Activated T-helper 1 cell treated with anti-CD3 and anti-CD28 coated beads, Interleukin-2, amount 50 U/mL, for 16 hours (primary cell): ENCODE measurements at regions not wholly inside any gene's neighbourhood (a gene's known extent, or its start where the extent isn't known, plus 50 kb on each side); places are given as distances from the start of the nearest gene placed in this dataset.

Experiments used
- DNase-seq, 2 donors: peaks; one replicate each; pipeline ENCODE4 v3.0.0-alpha.2; 2020; ENCODE audit warnings: low read depth in 1 of 2, low spot score in 1 of 2

DNA sequence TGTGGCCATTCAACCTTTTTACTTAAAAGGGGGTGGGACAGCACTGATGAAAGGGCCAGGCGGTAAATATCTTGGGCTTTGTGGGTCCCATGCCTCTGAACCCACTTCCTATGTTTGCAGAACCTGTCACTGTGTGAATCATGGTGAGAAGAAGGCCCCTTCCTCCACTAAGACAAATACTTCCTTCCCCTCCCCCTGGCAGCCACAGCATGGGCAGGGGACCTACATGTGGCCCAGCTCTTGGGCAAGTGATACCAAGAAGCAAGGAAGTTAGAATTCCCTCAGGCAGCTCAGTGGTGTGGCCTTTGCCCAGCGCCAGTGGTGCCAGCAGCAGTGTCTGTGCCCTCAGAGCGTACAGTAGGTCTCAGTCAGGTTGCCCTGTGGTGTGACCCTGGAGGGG, 168.6 kb downstream of the TRIM33 start:
- DNase-seq: no peak

DNA sequence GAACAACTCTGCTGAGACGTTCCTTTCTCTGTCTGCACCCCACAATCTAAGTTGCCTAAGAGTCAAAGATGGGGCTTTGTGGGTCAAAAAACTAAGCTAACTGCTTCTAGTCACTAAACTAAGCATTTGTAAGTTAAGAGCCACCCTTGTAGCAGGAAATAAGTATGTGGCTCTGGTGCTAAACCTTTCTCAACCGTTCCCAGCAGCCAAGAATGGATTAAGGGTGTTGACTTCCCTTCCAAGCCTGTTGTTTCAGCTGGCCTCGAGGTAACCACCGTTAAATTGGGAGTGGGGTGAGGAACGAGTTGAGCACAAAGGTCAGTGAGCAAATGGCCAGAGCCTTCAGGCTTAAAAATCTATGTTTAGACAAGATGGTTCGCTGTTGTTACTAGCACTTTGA, 169.1 kb downstream of the TRIM33 start:
- DNase-seq: no peak

DNA sequence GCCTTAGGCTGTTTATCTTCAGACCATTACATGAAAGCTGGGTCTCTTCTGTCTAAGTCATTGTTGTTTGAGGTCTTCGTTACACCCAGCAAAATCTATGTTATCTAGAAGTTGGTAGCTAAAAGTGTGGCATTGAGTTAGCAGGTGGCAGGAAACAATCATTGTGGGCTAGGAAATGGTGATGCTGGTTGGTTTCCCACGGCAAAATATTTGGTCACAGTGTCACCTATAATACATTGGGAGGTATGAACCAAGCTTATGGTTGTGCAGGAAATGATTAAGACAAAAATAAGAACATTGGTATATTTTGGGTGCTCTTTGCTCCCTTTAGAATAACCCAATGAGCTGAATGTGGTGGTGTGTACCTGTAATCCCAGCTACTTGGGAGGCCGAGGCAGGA, 169.7 kb downstream of the TRIM33 start:
- DNase-seq: no peak

DNA sequence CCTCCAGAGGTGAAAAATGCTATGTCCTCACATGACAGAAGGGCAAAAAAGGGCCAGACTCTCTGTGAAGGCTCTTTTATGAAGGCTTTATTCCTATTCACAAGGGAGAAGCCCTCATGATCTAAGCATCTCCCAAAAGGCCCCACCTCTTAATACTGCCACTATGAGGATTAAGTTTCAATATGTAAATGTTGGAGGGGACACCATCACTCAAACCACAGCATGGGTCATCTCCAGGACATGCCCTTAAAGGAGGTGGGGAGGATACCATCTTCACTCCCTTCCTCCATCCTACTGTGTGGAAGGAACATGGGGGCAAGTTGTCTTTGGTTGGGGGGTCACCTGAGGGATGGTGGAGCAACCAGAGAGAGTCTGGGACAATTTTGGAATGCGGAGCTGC, 170.1 kb downstream of the TRIM33 start:
- no peak for DNase-seq

DNA sequence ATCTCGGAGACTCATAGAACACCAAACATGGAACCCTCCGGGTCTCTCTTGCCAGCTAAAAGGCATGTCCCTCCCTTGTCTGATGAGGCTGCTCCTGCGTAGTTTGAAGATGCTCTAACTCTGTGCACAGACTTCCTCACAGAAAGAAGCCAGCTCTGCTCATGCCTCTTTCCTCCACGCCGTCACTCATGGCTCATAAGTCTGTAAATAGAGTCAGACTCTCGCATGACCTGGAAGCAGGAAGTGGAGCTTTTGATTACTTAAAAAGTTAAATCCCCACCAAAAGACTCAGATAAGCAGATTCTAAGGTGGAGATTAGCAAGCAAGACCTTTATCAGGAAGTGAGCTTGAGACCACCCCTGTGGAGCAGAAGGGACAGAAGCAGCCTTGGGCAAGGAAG, 171.6 kb downstream of the TRIM33 start:
- no peak for DNase-seq

DNA sequence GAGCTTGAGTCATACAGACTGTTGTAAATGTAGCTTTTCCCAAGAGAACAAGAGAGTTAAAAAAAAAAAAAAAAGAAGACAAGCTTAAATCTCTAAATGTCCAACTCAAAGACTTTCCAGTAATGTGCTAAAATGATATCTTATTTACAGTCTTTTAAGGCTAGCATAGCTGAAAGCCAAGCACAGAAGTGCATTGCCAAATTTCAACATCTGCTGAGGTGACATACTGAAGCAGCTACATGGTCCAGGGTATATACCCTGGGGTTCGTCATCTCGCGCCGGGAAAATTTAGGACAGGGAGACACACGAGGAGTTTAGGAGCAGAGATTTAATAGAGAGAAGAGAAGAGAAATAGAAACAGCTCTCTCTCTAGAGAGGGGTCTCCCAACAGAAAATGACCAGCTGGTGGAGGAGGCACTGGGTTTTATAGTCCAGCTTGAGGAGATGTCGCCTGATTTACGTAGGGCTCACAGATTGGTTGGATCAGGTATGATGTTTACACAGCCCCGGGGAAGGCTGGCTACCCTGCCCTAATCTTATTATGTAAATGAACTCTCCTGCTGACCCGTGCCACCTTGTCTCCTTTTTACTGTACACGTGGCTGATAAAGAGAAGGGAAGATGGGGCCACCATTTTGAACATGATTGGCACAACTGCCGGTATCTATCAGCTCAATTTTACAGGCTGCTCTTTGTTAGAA, 172.7 kb downstream of the TRIM33 start:
- DNase-seq: no peak

DNA sequence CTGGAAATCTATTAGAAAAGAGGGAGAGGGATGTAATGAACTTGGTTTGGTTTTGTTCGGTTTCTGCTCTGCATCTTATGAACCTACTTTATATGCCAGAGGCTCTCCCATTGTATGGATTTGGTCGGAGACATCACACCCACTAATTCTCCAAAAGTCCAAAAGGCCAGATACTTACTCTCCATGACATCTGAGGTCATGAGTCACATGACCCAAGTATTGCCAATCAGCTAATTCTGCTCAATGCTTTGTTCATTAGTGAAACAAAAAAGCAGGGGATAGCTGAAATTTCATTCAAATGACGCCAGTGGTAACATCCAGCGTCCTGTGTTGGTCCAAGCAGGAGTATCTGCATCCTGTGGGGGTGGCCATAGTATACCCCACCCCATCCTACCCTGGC, 173.6 kb downstream of the TRIM33 start:
- DNase-seq: no peak

DNA sequence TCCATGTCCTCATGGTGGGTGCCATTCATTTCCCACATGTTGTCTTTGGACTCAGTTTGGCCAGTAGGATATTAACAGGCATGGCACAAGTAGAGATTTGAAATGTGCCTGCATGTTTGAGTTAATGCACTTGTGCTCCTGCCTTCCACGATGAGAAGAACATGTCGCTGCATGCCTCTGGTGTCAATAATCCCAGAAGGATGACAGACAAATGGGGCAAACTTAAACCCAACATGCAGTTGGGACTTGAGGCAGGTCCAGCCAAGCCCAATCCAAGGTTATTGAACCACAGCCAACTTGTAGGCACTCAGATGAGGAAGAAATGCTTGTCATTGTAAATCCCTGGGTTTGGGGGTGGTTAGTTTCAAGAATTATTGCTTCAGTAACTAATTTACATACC, 174.6 kb downstream of the TRIM33 start:
- no peak for DNase-seq

DNA sequence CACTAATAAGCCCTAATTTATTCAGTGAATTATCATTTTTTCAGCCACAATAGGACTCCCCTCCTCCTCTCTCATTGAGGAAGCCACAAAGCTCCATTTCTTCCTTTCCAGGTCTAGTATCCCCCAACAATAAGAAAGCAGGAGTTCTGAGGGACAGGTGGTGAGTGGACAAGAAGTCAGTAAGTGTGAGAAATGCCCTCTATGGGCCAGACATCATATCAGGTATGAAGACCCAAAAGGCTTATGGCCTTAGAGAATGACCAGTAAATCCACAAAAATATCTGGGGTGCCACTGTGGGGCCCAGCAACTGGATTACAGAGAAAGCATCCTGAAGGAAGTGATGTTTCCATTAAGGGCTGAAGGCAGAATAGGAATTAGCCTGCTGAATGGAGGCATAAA, 175.7 kb downstream of the TRIM33 start:
- DNase-seq: no peak

DNA sequence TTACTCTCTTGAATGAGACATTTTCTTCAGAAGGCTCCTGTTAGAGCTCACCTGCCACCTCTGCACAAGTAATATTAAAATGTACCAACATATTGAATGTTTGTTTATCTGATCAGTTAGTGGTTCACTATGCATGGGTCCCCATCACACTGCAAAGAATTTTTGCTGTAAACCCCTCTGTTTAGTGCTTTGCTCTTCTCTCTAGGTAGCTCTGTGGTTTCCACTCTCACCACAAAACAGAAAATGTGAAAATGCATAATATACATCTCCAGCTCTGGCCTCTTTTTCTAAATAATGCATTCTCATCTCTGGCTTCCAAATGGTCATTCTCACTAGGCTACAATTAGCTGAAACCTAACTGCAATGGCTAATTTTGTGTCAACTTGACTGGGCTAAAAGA, 176.7 kb downstream of the TRIM33 start:
- DNase-seq: no peak

DNA sequence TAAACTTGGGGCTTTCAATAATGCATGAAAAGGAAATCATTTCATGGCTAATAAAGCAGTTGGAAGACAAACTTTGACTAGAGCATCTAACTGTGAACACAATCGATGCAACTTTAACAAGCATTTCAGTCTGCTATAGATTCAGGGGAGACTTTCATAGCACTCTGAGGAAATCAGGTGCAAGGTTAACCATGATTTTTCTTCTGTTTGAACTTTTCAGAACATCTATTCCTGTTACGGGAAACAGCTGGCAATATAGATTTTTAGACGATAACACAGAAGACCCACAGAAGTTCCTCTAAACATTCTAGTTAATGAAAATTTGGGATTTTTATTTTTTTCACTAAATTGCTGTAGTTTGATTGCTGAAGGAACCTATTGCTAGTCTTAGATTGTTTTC, 177.3 kb downstream of the TRIM33 start:
- no peak for DNase-seq

DNA sequence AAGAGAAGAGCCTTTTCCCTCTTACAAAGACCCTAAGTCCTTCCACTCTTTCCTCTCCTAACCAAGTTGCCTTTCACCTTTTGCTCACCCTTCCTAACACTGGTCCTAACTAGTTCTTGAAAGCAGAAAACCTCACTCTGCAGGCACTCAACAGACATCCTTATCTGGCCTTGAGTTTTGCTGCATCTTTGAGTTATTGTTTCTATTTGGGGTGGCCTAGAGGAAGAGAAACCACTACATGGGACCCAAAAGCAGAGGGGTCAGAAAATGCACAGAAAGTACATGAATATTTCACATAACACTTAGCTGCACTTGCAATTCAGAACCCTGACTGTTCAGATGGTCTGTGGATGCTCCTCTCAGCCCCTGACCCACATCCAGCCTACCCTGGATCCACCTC, 178.3 kb upstream of the SYT6 start:
- DNase-seq: no peak

DNA sequence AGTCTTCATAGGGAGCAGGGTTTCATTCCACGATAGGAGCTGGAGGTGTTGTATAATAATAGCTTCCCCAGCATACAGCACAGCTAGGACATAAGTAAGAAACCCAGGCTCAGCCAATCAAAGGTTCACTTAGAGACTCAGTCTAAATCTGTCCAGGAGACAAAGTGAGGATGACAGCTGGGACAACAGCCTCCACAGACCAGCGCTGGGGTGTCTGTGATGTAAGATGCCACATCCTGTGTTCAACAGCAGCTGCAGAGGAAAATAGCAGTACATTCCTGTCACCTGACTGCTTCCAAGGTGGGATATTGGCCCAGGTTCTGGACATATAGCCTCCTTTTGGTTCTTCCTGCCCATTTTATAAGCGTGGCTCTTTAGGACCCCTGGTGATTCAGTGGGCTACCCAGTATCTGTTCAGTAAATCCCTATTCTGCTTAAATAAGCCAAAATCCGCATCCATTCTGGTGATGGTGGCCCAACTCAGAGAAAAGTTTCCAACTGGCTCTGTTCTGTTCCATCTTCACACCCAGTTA, 176.8 kb upstream of the SYT6 start:
- DNase-seq: no peak

DNA sequence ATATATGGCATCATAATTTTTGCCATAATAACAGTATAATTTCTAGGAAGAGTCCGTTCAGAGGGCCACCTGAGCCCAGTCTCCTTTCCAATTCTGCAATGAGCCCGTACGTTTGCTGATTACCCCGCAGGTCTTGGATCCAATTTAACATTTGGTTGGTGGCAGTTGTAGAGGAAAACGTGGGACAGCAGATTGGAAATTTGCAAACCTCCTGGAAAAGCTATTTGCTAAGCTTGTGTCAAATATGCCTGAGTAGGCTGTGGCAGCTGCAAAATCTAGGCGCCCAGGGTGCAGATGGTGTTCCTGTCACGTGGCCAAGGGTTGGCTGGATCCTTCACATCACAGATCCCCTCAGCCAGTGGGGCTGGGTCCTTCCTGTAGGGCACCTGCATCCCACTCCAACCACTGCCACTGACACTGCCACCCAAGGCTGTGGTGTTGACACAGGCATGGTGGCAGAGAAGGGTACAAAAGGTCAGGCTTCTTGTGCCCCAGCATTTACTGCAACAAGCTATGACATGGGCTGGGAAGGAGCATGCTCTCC, 174.8 kb upstream of the SYT6 start:
- DNase-seq: no peak

DNA sequence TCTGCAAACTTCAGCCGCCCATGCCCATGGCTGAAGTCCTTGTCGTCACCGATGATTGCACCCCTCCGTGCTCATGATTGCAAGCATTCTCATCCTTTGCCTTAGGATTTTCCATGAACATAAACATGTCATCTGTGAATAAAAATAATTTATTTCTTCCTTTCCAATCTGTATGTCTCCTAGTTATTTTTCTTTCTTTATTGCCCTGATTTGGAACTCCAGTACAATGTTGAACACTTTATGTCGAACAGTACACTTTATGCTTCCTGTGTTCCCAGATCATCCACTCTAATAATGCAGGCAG, 170.9 kb upstream of the SYT6 start:
- no peak for DNase-seq

DNA sequence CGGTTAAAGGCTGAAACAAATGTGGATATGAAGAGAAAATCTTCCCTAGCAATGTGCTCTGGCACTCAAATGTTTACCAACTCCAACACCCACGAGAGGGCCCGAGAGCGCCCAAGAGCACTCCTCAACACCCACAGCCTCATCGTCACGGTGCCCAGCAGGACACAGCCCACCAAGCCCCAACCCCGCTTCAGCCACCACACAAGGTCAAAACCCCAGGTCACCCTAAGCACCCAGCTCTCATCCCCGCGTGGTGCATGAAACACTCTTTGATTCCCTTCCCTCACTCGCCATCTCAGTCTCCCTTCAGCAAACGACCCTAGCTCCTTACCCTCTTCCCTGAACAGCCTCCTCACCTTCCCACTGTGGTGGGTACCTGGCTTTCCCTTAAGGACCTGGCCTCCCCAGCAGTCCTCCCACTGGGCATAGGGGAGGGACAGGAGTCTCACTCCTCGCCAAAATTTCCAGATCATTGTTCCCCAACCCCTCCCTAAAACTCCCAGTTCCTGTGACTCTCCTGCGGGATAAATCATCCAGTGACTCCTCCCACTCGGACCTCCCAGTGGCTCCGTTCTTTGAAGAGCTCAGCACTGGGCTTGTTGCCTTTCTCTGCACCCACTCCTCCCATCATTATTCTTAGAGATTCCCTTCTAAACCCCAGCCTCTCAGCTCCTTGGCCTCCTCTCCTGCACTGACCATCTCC, 170.4 kb upstream of the SYT6 start:
- DNase-seq: no peak

DNA sequence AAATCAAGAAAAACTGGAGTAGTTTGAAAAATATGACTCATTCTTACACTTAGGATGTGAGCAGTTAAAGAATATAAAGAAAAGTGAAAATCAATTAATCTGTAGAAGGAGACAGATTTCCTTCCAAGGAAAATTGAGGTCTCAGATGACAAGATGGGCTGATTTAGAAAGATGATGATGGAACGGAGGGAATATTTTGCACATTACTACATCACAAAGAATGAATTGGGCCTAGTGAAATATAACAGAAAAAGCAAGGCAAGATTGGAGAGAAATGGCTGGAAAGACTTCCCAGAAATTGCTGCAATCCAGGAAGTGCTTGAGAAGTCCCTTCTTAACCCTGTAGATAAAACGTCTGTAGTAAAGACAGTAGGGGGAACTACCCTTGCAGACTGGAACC, 169.1 kb upstream of the SYT6 start:
- DNase-seq: no peak

DNA sequence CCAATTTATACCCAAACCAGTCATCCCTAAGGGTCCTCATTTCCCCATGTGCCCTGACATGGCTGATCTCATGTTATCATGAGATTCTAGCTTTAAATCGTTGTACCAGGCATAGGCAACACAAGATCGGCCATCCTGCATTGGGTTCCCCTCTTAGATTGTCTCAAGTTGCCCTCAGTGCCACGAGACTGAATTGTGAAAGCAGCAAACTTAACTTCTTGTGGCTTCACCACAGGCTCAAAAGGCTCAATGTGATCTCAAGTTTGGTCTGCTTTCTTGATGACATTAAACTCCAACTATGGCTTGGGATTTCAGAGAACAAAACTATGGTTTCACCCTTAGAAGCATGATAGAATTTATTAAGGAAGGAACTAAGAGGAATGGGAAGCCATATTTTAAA, 168.5 kb upstream of the SYT6 start:
- no peak for DNase-seq

DNA sequence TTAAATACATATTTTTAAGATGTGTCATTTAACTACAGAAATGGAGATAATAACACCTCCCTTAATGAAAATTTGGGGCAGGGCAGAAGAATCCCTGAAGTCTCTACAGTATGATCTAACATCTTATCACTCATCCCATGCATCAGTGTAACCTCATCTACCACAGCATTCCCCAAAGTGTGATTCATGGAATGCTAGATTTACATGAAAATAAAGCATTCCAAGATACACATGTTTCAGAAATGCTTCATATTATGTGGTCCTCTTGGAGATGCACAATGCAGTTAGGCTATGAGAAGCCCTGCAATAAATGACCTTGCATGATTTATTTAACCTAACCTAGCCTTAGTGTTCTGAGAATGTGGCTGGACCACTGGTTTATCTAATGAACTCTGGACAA, 166.9 kb upstream of the SYT6 start:
- no peak for DNase-seq

DNA sequence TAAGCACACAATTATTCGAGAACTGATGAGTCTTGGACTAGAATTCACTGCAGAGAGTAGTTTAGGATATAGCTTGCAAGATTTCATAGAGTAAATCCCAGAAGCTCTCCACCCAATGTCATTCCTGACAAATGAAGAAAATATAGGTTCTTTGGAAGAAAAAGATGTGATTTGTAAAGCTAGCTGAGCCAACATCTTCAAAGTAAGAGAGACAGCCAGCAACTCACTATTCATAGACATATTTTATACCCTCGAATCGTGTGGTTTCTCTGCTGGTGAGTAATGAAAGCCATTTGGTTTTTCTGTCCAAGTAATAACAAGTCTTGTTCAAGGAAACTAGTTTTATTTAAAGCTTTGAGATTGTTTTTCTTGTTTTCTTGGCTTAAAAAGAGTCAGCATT, 165.7 kb upstream of the SYT6 start:
- DNase-seq: no peak

DNA sequence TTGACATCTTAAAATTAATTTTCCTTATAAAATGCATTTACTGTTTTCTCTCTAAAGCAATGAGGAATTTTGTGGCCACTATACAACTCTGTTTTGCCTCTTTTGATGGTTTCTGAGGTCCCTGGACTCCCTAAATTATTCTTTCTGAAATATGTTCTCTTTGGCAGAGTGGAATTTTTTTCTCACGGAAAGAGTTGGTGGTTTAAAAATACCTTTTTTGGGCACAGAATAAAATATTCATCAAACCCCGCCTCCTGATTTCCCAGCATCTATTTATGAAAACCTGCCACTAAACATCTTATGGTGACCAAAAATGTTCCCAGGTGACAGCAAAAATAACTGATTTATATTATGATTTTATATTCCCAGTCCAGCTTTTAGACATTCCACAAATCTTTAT, 165.3 kb upstream of the SYT6 start:
- DNase-seq: no peak

DNA sequence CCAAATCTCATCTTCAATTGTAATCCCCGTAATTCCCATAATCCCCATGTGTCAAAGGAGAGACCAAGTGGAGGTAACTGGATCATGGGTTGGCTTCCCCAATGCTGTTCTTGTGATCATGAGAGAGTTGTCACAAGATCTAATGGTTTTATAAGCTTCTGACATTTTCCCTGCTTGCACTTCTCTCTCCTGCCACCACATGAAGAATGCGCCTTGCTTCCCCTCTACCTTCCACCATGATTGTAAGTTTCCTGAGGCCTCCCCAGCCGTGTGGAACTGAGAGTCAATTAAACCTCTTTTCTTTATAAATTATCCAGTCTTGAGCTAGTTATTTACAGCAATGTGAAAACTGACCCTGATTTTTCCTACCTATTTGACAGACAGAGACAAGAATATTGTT, 162.5 kb upstream of the SYT6 start:
- no peak for DNase-seq

DNA sequence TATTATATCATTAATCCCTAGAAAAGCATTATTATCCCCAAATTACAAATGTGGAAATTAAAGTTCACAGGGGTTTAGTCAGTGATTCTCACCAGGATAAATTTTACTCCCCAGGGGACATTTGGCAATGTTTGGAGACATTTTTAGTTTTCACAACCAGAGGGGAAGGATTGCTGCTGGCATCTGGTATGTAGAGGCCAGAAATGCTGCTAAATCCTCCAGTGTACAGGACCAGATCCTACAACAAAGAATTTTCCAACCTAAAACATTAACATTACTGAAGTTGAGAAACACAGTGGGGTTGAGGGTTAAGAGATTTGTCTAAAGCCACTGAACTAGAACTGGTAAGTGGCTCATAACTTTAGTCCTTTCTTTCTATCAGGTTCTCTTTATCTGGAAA, 162.0 kb upstream of the SYT6 start:
- no peak for DNase-seq
